GM18508 (cell line): ENCODE measurements at regions not wholly inside any gene's neighbourhood (a gene's known extent, or its start where the extent isn't known, plus 50 kb on each side); places are given as distances from the start of the nearest gene placed in this dataset.
"Not testable (repeated sequence)": the region's sequence is repeated elsewhere in the genome, so short reads cannot be mapped to it uniquely, and the experiment has no call there.

ENCODE experiments used
- ATAC-seq: cut with Tn5 transposase; IDR thresholded peaks from one replicate; pipeline ENCODE4 v1.9.1; 2021; ENCODE audit warnings: moderate number of reproducible peaks; ENCODE audit not compliant: insufficient read depth, unreplicated experiment

DNA sequence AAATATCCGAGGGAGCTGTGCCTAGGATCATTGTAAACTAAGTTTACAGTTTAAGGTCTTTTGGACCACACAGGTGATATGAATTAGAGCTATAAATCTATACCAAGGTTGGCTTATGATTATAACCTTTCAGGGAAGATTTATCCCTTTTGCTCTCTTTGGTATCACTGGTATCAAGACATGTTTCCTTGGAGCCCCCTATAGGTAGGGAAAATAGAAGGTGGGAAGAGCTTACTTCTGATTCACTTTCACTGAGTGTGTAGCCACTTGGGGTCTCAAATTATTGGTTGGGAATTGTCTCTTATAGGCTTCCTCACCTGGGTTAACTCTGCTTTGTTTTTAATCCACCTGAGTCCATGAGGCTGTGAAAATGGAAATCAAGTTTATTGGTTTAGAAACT is 262.1 kb upstream of the NR3C2 start:
- no peak for ATAC-seq

DNA sequence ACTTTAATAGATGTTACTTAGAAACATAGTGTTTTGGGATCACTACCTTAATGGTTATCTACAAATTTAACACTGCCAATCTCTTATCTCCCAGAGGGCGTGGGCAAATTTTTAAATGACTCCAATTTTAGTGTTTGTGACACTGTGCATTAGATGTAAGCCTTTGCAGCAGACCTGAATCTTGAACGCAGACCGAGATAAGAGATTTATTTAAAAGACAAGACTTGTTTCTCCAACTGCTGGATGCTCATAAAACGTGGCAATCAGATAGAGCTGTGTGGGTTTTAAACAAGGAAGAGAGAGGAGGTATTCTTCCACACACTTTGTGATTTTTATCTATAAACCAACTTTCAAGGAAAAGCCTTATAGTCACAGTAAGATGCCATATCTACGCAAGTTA is 252.5 kb upstream of the NR3C2 start:
- no peak for ATAC-seq

DNA sequence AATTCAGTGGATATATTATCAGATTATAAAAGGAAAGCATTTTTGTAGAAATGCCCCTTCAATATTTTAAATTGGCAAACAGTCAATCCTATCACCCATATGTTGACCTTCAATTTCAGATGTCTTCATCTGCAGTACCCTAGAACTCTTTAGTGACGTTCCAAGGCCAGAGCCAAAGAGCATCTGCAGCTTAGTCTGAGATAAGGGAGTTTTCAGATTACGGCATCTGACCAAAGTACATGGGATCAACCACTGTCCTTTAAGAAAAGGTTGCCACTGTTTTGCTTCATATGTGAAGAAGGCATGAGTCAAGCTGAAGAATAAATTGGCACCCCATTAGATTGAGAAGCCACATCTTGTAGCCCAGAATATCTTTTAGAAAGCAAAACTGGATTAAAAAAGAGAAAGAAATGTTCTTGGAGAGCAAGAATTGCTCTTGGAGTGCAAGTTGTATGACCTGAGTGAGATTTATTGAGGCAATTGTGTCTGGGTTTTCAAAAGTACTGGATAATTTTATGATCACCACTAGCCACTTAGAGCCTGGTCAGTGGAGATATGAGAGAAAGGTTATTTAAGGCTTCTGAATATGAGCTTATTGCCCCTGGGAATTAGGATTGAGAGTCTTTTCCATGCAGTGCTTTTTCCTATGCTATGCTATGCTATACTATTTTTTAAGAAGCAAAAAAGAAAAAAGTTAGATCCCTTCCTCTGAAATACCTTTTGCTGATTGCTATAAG is 251.9 kb upstream of the NR3C2 start:
- ATAC-seq: no peak

DNA sequence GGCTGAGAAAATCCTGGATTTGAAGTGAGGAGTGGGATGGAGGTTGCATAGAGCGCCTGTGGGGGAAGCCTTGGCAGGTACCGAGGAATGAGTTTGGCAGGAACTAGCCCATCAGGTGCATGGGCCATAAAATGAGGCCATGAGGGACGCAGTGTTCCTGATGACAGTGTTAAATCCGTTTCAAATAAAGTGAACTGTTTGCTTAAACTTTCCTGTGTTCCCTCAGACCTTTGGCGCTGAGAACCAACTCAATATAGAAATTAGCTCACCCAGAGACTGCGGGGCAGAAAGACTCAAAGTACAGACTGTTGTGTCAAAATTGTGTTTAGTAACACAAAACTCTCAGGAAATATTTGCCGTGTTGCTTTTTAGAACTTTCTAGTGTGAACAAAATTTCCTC is 250.0 kb upstream of the NR3C2 start:
- no peak for ATAC-seq

DNA sequence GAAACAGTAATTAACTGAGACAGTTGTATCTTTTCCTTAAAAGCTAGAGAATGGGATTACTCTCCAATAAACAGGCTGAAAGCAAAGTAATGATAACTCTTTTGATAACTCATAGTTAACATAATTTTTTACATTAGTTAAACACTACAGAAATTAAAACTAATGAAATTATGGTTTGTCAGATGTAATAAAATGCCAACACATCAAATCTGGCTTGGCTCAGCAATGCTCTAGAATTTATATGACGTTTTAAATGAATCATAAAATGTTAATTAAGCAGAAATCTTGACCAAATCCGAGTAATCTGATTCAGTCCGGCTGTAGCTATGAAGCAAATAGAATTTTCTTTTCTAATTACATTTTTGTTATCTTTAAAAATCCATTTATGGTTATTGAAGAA is 244.2 kb upstream of the NR3C2 start:
- ATAC-seq: no peak

DNA sequence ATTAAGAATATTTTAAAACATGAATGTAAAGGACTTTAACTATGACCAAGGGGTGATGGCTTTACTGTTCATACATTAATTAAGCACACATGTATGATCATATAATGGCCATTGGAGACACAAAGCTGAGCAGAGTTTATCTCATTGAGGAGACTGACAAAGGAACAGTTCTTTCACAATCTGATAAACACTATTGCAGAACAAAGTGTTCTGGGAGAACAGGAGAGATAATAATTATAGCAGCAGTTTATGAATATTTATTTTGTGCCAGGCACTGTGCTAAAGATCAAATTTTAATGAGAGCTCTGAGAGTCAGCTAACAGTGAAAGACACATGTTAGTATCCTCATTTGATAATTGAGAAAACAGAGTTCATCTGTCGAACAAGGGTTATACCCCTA is 242.4 kb upstream of the NR3C2 start:
- ATAC-seq: no peak

DNA sequence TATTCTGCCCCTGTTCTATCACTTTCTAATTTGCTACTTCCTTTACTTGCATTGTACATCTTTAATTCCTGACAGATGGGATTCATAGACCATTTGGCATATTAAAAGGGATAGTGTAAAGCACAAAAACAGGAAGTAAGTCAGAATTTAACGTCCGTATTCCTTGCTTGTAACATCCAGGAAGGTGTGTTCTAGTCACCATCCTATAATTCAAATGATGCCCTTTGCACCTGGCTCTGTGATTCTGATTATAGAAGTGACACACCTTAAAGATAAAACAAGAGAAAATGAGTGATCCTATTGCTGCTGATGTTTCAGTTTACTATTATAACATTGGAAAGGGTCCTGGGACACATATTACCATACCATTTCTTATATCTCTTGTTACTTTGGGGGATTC is 238.7 kb upstream of the NR3C2 start:
- ATAC-seq: no peak

DNA sequence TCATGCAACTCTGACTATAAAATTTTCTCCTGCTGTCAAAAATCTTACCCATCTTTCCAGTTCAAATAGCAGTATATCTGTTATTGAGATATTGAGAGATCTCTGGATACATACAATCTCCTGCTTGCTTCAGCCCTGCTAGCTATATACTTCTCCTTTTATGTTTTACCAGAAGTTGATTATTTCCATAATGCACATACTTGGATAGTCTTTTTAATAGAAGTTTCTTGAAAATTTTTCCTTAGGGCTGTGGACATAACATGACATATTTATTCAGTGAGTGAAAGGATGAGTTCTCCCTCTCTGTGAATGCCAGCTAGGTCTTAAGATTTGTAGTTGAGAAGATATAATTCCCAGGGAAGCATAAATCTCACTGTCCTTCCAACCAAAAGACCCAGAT is 234.1 kb upstream of the NR3C2 start:
- ATAC-seq: no peak

DNA sequence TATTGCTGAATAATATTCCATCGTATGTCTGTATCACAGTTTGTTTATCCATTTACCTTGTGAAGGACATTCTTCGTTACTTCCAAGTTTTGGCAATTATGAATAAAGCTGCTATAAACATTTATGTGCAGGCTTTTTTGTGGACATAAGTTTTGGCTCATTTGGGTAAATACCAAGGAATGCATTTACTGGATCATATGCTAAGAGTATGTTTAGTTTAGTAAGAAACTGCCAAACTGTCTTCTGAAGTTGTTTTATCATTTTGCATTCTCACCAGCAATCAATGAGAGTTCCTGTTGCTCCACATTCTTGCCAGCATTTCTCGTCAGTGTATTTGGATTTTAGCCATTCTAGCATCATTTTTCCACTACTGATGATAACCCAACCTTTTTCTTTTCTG is 232.7 kb upstream of the NR3C2 start:
- ATAC-seq: no peak

DNA sequence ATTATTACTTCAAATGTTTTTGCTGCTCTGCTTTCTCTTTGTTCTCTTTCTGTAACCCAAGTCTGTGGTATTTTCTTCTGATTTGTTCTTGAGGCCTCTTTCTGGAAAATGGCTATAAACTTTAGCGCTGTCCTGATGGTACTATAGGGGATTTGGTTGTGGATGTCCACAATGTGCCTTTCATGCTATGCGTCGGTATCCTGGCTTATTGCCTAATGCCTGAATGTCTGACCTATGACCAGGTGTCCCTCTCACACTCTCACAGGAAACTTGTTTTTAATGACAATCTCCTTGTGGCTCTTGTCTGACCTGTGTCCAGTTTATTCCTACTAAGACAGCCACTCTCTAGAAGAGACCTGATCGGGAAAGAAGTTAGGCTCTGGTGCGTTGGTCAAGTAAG is 222.4 kb upstream of the NR3C2 start:
- ATAC-seq: no peak

DNA sequence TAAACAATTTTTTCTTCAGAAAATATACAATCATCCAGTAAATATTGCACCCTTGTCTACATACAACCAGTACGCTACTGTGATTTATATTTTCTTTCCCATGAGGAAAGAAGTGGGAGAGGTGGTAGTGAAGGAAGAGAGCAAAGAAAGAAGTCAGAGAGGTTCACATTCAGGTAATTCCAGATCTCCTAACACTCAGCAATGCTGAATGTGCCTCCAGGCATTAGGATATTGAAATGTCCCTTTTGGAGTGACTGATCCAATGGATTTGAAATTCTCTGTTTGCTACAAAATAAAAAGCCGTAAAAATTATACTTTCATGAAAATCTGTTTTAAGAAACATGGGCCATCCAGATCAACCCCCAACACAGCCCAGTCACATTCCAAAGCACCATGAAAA is 211.9 kb upstream of the NR3C2 start:
- ATAC-seq: no peak

DNA sequence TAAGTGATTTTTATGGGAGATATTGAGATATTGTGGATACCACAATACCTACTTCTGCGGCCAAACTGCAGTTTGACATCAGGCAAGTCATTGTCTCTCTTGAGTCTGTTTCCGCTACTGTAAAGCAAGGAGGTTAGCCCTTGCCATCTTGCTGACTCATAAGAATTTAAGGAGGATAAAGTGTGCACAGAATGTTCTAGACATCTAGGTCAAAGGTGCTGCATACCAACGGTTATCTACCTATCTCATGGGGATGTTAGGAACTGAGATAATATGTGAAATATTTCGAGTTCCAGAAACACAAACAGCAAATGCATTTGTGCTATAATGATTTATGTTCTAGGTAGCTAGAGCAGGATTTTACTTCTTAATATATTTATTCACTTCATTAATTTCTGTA is 211.5 kb upstream of the NR3C2 start:
- ATAC-seq: no peak

DNA sequence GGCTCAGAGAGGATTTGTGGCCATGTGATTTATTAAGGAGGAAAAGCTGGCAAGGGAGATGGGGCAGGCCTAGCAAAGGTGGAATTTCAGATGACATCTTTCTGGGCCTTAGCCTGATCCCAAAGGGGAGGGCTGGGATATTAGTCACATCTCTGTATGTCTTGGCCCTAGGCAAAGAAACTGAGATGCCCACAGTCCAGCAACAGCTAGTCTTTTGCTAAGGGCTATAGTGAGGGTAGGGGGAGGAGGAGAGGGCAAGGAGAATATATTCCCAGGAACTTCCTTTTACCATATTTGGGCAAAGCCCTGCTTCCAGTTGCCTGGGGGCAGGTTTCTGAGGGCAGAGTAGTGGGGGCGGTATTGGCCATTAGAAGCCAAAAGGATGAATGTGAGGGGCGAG is 209.8 kb upstream of the NR3C2 start:
- no peak for ATAC-seq

DNA sequence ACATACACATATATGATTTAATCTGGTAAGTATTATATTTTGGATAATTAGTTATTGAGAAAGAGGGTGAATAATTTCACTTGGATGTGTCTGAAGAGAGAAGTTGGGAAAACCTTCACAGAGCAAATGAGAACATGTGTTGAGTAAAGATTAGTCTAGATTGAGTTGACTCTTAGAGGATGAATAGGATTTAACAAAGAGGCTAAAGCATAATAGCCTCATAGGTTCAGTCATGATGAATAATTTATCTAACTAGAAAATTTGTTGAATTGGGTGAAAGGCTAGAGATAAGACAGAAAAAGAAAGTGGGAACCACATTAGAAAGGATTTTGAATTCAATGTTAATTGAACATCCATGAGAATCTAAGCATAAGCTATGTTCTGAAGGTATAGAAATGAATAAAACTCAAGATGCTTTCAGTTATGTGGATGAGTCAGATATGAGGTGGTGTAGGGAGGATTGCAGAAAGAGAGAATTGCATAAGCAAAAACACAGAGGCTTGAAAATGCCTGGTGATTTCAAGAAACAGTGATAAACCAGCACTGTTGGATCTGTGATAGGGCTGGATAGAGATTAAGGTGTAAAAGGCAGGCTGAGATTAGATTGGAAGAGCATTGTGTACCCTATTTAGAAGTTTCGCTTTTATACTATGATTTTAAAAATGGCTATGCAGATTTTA is 207.6 kb upstream of the NR3C2 start:
- no peak for ATAC-seq

DNA sequence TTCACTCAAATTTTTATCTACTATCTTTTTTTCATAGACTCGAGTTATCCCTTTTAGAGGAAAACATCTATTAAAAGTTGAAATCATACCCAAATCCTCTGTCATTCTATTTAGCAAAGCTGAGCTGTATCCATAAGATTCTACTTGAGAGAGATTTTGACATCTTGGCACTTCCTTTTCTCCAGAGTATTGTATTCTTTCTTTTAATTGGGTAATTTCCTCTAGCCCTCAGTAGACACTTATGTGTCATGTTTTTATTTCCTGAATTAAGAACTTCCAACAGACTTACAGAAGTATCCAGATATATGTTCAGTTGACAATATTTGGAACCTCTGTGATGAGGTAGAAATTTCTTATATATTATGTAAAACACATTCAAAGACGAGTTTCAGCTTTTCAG is 201.6 kb upstream of the NR3C2 start:
- ATAC-seq: no peak

DNA sequence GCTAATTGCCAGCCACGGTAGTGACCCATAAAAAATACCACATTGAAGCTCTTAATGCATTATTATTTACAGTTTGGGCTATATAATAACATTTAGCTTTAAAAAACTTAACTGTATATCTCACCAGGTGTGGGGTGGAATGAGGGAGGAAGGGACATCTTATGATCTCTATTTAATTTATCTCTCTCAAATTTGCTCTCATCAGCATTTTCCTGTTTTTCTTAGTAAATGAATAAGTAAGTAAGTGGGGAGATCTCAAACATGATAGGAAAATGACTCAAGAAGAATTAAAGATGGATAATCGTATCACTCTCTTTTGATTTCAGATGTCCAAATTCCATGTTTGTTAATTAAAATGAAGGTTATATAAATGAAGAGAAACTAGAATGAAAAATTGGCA is 200.7 kb upstream of the NR3C2 start:
- ATAC-seq: no peak

DNA sequence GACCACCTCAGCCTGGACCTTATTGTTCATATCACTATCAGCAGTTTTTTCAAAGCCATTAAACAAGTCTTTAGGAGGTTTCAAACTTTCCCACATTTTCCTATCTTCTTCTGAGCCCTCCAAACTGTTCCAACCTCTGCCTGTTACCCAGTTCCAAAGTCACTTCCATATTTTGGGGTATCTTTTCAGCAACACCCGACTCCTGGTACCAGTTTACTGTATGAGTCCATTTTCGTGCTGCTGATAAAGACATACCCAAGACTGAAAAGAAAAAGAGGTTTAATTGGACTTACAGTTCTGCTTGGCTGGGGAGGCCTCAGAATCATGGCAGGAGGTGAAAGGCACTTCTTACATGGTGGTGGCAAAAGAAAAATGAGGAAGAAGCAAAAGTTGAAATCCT is 195.9 kb upstream of the NR3C2 start:
- ATAC-seq: not testable (repeated sequence)

DNA sequence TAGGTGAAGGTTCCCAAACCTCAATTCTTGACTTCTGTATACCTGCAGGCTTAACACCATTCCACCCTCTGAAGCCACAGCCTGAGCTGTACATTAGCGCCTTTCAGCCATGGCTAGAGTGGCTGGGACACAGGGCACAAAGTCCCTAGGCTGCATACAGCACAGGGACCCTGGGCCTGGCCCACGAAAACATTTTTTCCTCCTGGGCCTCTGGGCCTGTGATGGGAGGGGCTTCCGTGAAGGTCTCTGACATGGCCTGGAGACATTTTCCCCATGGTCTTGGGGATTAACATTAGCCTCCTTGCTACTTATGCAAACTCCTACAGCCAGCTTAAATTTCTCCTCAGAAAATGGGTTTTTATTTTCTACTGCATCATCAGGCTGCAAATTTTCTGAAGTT is 195.2 kb upstream of the NR3C2 start:
- not testable (repeated sequence) for ATAC-seq

DNA sequence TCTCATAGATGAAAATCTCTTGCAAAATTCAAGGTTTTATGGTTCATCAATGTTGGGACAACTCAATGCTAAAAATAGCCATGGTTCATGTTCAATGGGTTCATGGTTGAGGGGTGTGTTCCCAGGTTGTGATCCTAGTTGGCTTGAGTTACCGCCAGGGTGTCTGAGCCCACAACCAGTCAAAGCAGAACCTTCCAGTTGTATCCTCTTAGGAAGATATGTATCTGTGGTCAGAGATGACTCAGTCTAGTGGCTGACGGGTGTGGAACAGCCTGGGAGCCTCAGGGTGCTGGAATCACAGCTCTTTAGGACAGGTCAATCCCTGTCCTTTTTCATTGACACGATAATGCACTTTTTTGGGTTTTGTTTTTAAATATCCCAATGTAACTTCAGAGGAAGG is 192.3 kb upstream of the NR3C2 start:
- ATAC-seq: no peak

DNA sequence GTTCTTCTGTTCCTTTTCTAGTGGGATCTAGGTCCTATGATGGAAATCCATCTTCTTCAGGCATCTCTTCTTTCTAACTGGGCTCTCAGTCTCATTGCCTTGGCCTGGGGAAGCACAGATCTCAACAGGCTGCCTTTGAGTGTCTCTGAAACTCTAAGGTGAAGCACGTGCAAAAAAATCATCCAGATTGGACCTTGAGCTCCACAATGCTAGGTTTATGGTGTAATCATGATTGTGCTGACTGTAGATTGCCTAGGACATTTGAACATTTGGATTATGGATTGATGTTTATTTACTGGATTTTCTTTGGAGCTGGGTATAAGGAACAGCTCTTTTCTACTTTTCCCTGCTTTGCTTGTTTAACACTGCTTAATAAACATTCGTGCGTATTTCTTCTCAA is 191.5 kb upstream of the NR3C2 start:
- ATAC-seq: no peak

DNA sequence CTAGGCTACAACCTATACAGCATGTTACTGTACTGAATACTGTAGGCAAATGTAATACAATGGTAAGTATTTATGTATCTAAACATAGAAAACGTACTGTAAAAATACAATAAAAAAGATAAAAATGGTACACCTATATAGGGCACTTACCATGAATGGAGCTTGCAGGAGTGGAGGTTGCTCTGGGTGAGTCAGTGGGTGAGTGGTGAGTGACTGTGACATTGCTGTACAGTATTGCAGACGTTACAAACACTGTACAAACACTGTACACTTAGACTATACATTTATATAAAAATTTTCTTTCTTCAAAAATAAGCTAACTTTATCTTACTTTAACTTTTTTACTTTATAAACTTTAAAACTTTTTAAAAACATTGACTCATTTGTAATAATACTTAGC is 190.3 kb upstream of the NR3C2 start:
- ATAC-seq: no peak

DNA sequence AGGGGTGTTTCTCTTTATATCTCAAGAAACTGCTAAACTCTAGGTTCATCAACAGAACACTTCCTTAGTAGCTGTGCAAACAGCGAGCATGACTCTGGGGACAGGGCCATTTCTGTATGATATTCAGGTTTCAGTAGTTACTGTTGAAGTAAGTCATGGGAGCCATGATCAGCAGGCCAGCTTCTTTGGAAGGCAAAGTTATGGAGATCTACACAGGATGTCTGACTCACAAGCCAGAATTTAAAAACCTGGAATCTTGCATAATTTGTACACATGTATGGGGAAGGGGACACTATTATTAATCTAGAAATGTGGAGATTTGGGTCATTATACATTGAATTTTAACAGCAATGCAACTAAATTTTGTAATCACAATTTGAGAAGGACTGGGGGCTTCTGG is 187.8 kb upstream of the NR3C2 start:
- ATAC-seq: no peak
